Nucleus accumbens (tissue), 56 donors: ENCODE measurements at regions not wholly inside any gene's neighbourhood (a gene's known extent, or its start where the extent isn't known, plus 50 kb on each side); places are given as distances from the start of the nearest gene placed in this dataset.

Experiments used
- DNase-seq, 56 donors: peaks; one replicate each; lab custom pipeline; 2025; lab: John Stamatoyannopoulos, UW

DNA sequence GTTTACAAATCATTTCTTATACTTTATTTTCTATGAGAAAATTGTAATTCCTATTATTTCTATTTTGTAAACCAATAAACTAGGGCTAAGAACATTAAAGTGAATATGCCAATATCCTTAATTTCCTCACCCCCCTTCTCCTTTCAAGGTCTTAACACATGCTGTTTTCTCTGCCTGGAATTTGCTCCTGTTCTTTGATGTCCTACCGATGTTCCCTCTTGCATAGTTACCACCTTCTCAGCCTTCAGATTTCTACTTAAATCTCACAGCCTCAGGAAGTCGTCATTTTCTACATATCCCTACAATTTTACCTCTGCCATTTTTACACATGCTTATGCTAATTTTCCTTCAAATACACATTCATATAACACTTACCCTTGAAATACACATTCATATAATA lies 890.9 kb upstream of the CDH8 start:
- no peak for DNase-seq

DNA sequence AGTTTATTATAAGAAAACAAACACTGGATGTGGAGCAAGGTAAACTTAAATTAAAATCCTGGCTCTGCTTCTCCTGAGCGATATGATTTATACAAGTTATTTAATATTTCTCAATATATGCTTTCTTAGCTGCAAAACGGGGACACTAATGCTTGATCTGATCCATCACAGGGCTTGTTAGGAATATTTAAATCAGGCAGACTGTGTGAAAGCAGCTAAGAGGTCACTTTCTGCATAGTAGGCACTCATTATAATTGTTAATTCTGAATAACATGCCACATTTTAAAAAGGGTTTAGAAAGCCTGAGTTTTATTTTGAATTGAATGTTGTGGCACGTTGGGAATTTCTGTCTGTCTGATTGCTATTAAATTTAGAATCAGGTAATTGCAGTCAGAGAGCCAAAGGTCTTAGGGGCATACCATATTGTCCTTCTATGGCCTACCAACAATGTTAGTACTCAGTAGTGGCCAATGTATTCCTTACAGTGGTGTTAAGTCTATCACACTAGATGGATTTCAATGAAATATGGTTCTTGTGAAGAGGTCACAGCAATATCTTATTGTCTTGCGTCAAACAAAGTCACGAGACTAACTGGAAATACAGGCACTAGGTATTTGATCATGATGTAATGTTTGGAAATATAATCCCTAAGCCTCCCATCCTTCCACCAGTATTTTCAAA lies 890.0 kb upstream of the CDH8 start:
- DNase-seq: no peak

DNA sequence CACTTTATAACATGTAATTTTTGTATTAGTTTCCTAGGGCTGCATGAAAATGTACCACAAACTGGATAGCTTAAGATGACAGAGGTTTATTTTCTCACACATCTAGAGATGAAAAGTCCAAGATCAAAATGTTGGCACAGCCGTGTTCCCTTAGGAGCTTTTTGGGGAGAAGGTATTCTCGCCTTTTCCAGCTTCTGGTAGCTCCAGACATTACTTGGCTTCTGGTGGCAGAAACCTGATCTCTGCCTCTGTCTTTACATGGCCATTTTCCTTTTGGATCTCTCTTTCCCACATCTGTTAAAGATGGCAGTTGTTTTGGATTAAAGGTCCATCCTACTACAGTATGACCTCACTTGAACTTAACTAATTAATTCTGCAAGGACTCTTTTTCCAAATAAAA lies 885.7 kb upstream of the CDH8 start:
- DNase-seq: no peak

DNA sequence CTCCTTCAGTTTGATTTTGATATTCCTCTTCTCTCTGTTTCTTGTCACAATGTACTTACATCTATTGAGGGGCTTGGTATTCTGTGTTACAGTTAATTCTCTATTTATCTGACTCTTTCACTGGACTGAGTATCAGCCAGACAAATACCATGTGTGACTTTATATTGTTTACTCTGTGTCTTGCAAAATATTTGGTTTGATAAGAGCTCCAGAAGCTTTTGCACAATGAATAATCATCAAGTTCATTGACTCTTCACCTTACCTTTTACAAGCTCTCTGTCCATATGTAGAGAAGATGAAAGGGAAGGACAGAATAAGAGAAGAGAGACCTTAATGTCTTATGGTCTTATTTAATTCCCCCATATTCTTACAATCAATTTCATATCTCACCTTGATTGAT lies 877.7 kb upstream of the CDH8 start:
- DNase-seq: no peak

DNA sequence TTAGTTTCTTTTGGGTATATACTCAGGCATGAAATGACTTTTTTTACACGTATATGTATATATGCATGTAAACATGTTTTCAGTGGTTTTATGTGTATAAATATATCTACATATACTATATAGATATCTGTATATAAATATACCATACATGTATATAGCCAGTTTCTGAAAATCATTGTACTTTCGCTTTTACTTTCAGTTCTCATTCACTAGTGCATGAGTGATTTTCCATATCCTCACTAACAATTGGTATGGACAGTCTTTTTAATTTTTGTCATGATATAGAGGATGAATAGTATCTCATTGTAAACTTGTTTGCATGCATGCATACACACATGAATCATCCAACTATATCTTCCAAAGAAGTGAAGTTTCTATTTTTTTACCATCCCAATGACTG lies 877.1 kb upstream of the CDH8 start:
- no peak for DNase-seq

DNA sequence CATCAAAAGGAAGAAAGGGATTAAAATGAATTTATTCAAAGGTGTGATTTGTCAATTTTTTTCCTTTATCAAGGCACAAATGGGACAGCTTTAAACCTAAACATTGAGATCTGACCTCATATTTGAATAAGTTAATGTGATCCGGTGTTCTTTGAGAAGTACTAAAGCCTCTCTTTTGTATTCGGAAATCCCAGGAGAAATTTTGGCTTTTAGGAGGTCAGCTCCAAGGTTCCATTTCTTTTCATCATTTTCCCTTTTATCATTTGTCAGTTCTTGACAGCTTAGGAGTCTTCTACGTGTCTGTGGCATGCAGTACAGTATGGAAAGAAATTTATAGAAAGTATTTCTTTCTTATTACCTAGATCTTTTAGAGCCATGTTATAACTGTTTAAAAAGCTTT lies 873.4 kb upstream of the CDH8 start:
- no peak for DNase-seq

DNA sequence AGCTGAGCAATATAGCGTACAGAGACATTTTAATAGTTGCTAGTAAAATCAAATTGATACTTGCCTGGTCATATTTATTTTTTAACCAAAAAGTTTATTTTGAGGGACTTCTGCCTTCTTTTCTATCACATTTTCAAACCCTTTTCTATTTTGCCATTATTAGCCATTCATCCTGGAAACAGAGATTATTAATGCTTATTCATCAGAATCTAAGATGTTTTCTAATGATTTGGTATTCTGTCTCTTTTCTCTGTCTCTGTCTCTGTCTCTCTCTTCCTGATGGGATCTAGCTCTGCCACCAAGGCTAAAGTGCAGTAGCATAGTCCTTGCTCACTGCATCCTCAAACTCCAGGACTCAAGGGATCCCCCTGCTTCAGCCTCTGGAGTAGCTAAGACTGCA lies 871.3 kb upstream of the CDH8 start:
- no peak for DNase-seq

DNA sequence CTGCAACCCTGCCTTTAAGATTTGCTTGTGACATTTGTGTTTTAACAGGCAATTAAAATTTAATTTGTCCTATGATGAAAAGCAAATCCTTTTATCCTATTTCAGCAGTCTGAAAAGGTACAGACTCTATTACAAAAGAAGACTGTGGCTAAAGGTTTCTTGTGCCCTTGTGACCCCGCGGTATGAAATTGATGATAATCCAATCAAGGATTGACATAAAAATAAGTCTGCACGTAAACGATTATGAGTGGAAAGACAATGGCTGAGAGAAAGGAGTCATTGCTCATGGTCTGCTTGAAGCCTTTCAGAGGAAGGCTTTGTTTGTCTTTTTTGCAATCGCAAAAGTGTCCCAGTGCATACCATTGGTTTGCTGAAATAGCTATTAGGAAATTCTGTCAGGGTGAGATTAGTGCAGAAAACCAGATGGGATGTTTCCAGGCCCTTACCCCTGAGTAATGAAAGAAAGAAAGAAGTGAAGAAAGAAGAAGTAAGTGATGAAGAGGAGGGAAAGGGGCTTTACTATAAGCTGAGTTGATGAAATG lies 867.8 kb upstream of the CDH8 start:
- no peak for DNase-seq

DNA sequence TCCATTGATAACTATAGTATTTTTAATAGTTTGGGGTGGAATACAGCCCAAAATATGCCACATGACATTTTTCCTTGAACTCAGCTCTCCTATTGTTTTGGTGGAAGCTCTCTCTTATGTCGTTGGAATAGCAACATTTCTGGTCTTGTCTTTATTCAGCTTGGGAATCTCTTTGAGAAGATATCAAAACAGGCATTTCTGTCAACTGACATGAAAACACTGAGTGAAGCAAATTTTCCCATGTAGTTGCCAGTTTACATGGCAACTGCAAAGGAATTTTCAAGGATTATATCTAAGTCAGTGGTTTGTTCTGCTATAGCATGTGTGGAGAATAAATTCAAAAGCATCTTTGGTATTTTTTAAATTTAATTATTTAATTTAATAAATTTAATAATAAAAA lies 863.5 kb upstream of the CDH8 start:
- no peak for DNase-seq

DNA sequence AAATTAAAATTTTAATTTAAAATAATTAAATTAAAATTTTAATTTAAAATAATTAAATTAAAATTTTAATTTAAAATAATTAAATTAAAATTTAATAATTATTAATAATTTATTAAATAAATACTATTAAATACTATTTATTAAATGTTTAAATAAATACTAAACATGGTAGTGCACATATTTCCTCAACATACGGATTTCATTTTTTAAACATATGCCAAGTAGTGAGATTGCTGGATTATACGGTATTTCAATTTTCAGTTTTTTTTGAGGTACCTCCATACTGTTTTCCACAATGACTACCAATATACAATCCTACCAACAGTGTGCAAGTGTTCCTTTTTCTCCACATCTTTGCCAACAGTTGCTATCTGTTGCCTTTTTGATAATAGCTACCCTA lies 852.9 kb upstream of the CDH8 start:
- DNase-seq: no peak

DNA sequence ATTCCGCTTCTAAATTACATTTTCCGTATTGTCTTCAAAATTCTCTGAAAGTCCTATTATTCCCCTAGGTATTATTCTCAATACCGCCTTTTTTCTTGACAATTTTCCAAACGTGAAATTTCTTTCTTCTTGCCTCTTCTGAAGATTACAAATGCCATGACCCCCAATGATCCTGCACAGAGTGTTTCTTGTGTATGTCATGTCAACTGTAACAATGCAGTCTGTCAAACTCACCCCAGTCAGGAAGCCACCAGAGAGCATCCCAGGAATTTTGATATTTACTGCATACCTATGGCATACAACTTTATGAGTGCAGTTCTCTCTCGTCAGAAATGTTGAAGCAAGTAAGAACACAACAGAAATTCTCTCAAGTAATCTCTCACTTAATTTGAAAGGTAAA lies 847.3 kb upstream of the CDH8 start:
- no peak for DNase-seq

DNA sequence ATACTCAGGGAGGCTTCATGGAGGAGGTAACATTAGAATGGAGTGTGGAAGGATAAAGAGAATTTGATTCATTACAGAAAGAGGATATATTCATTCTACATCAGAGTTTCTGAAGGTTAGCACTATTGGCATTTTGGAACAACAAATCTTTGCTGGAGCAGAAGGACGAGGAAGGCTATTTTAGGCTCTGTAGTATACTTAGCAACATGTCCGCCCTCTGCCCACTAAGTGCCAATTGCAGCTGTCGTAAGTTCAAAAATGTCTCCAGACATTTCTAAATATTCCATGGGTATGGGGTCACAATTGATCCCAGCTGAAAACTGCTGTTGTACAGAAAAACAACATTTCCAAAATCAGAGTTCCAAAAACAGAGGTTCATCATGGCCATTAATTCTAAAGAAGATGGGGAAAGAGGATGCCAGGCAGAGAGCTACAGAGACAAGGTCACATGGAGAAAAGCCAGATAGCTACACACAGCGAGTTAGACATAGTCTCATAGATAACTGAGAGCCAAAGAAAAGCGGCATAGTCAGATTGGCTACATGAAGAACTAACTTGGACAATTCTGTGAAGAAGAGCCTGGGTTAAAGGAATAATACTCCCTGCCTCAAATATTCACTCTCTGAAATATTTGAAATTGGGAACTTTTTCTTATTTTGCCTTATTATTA lies 846.4 kb upstream of the CDH8 start:
- no peak for DNase-seq

DNA sequence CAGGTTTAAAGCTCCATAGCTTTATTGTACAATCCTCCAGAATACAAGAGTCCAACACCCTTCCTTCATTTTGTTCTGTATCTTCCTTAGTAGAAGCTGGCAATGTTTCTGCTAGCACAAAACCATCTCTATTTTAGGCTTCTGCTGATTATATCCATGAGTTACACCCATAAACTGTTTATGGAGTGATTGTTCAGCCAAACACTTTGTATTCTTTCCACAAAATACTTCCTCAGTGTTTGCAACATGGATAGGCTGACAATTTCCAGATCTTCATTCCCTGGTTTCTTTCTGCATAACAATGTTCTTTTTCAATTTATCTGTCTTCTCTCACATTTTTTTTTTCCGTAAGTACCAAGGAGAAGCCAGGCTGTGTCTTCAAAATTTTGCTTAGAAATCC lies 839.9 kb upstream of the CDH8 start:
- DNase-seq: no peak

DNA sequence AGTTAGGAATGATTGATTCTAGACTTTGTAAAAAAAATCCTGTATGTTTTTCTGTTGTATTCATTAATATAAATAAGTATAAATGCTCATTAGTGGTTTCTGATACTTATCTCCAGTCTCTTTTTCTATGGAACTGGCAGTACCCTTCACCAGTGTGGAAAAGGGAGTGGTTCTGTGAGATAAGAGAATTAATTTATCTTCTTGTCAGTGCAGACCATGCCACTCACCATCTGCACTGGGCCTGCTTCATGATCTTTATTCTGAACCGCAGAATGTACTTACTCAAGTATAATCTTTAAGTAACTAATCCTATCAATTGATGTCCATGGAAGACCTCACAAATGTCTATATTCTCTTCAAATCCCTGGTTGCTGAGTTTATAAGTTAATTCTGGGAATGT lies 836.1 kb upstream of the CDH8 start:
- no peak for DNase-seq

DNA sequence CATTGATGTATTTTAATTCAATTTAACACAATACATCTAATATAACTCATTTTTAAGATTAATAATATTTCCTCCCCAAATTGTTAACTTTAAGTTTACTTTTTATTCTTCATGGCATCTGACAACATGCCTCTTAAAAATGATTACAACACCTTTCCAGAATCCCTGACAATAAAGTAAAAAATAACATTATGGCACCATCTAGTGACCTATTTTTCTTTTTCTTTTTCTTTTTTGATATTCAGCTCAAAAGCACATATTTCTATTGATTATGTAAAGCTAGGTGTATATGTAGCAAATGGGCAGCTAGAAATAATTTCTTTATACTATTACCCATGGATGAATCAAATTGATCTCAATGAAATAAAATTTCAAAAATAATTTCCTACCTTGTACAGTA lies 834.3 kb upstream of the CDH8 start:
- DNase-seq: no peak

DNA sequence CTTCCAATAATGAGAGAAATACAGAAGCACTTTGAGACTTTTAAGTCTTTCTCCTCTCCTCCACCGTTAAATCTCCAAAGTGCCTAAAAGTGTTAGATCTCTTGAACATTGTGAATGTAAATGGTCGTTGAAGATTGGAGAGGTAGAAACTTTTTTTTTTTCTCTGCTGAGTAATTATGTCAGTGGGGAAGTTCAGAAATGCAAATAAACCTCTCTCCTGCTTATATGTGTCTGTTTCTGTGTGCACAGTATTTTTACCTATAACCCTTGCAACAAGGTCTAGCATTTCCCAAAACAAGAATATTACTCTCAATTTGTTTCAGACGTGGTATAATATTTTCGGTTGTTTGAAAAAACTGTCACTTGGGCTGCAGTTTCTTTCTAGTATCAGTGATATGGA lies 833.6 kb upstream of the CDH8 start:
- no peak for DNase-seq

DNA sequence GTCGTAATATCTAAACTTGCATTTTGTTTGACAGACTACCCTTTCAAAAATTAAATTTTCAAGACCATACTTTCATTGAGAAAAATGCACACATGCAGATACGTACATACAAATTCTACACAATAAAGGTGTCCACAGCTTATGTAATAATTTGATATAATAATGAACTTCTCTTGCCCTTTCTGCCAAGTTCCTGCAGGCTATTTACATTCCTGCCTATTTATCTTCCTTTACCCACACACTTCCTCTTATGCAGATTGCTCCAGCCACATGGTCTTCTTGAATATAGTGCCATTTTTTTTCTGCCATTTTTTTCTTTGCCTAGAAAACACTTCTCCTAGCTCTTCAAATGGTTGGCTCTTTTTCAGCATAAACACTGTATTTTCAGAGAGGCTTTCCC lies 826.9 kb upstream of the CDH8 start:
- DNase-seq: no peak

DNA sequence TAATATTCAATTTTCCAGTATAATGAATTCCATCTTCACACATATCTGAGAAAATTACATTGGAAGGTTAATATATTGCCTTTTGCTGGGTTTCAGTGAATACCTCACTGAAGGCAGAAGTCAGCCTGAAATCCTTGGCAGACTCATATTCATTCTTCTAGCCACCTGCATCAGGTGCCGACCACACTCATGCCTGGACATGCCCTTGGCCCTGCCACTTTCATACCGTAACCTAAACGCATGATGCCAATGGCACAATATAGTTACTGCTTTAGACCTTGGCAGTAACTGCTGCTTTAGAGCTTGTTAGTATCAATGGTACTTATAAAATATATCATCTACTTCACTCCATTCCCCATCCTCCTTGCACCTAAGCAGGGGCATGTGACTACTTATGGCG lies 817.6 kb upstream of the CDH8 start:
- DNase-seq: no peak

DNA sequence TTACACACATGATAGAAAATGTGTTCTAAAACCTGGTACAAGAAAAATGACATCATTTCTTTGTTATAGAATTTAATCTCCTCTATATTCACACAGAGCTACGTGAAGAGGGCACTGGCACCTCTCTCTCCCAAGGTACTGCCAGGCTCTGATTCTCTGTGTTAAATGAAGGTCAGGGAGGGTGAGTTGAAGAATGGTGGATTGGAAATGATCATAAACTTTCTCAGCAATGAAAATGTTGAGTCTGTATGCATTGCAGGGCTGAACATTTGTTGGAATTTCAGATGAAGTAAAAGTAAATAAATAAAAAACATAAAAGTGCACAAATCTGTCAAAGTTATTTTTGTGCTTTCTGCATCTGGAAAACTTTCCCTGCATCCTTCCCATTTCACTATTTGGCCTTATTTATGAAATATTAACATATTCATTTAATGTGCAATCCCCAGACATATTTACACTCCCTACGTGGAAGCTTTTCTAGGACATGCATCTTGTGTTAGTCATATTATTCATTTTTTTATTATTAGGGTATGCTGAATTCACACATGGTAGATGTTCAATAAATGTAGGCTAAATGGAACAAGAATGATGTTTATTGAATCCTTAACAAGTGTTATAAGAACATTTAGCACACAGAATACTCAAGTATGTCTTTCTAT lies 810.3 kb upstream of the CDH8 start:
- no peak for DNase-seq

DNA sequence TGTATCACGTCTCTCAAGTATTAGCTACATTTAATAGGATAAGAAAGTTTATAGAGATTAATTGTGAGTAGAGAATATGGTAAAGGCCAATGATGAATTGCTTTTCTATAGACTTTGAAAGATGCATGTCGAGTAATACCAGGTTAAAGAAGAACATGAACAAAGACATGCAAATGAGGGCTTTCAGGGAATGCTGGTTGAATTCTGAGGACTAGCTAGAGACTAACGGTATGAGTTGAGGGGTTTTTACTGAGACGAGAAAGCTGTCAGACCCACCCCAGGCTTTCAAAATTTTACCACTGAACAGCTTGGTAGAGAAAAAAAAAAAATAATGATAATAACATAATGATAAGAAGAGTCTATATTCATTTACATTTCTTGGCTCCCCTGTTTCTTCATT lies 796.0 kb upstream of the CDH8 start:
- no peak for DNase-seq

DNA sequence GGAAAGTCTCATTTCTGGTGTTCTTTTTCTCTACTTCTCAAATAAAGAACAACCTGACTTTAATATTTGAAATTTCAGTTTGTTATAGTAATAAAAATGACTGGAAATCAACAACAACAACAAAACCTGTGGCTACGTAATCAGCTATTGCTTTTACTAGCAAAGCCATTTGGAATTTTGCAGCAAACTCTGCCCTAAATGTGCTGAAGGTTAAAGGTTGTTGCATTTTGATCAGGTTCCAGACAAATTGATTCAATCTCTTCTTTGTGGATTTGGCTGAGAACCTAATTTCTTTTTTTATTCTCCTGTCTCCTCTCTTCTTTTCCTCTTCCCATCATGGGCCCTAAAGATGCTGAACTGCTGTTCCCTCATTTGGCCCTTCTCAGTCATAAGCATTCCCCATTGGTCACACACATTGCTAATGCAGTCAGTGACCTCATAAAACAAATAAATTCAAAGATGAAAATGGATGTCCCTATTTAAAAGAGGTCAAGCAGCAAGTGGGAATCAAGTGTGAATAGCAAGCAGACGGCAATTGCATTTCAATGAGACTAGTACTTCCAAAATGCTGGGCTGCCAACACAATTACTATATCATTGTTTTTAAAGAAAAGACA lies 795.1 kb upstream of the CDH8 start:
- no peak for DNase-seq

DNA sequence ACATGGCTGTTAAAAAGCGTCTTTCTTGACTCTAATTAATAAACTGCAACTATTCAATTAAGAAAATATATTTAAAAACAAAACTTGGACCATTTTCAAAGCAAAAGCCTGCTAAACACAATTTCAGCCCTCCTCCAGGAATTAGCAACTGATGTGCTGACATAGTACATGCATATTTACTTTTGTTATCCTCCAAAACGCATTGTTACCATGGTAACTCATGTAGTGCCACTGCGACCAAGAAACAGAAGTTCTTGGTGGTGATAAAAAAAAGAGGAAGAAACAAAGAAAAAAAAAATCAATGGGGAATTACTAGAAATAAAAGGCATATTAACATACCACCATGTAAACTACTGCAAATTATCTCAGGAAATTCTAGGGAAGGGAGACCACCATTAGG lies 793.4 kb upstream of the CDH8 start:
- no peak for DNase-seq
